HCEC 1CT (cell line): ENCODE measurements at regions not wholly inside any gene's neighbourhood (a gene's known extent, or its start where the extent isn't known, plus 50 kb on each side); places are given as distances from the start of the nearest gene placed in this dataset.

Source experiments
- DNase-seq: peaks from one replicate; pipeline ENCODE4 v3.0.0-alpha.2; 2017

DNA sequence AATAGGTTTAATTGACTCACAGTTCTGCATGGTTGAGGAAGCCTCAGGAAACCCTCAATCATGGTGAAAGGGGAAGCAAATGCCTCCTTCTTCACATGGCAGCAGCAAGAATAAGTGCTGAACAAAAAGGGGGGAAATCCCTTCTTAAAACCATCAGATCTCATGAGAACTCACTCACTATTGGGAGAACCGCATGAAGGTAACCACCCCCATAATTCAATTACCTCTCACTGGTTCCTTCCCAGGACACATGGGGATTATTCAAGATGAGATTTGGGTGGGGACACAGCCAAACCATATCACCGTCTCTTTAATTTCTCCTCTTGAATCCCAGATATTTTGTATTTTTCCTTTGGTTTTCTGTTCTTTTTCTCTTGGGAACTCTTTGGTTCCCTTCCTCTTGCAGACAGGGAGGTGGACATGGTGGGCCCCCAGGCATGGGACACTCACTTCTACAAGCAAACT lies 223.6 kb downstream of the TBXT start:
- DNase-seq = no peak

DNA sequence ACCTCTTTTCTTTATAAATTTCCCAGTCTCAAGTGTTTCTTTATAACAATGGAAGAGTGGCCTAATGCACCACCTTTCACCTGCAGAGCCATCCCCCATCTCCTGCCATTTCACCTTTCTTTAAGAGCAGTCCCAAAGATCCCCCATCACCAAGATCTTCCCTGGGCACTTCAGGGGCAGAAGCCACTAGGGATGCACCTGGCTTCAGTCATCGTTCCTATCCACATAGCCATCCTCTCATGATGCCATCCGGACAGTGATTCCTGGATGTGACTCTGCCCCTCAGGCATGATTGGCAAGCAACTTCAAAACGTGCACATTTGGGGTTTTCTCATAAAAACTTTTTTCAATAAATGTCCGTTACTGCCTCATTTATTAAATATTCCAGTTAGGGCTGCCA lies 225.9 kb downstream of the TBXT start:
- DNase-seq = no peak

DNA sequence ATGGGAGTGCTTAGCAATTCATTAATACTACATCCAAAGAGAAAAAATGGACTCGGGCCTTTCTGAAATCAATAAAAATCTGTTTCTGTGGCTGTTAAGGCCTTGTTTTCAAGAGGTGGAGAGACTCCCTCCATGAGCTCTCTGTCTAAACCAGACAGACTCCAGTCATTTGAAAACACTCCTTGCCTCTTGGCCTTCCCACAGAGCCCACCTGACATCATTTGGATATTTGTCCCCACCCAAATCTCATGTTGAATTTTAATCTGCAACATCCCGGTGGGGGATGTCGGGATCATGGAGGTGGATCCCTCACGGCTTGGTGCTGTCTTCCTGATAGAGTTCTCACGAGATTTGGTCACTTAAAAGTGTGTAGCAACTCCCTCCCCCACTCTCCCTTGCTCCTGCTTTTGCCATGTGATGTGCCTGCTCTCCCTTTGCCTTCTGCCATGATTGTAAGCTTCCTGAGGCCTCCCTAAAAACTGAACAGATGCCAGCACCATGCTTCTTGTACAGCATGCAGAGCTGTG lies 226.3 kb downstream of the TBXT start:
- no peak for DNase-seq

DNA sequence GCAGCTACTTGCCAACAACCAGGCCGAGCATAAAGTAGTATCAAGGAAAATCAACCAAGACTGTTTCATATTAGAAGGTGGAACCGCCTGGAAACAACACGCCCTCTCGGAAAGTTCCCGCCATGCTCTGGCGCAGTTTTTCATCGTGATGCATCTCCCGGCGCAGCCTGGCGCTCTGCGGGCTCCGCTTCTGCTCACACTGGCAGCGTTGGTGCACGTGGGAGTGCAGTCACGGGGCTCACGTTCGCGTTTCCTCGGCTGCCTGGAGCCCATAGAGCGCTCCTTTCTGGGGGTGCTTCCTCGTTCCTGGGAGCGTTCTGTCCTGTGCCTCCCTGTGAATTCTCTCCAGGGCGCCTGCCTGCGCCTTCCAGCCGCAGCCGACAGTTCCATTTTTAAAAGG lies 227.3 kb downstream of the TBXT start:
- no peak for DNase-seq

DNA sequence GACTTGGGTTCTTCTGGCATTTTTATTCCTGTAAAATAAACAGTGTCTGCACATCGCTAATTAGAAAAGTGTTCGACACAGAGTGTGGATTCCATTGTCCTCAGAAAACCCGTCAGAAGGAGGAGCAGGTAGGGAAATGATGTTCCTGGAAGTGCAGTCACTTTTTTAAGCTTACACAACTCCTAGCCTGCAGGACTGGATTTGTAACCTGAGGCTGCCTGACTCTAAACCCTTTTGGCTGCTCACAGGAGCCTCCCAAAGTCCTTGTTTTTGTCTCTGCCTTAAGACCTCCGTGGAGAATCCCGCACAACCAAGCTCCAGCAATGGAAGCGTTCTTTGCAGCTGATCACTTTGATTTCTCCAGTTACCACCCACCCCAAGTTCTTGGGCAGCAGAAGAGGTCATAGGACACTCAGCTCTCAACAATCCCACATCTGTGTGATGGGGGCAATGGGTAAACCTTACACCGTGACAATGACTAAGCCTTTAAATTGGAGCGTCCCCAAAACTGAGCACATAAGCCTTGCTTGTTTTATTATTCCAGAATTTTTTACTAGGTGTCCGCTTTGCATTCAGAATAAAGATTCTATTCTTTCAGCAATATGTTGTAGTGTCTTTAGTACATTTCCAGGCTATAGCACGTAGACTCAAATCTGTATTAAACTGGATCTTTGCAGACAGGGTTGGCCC lies 227.9 kb downstream of the TBXT start:
- DNase-seq = no peak

DNA sequence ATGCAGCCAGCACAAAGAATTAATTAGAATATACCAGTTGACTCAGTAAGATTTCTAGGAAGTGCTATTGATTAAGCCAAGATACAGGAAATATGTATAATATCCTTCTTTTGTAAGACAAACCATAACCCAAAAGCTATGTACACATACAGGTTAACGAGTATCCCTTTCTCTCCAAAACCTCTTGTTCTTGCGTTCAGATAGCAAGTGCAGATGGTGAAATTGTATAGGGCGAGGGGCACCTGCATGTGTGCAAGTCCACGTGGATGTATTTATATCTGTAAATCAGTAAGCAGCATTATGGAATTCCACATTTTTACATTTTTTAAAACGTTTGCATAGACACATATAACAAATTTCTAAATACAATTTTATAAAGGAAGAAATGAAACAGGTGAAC lies 228.6 kb downstream of the TBXT start:
- no peak for DNase-seq

DNA sequence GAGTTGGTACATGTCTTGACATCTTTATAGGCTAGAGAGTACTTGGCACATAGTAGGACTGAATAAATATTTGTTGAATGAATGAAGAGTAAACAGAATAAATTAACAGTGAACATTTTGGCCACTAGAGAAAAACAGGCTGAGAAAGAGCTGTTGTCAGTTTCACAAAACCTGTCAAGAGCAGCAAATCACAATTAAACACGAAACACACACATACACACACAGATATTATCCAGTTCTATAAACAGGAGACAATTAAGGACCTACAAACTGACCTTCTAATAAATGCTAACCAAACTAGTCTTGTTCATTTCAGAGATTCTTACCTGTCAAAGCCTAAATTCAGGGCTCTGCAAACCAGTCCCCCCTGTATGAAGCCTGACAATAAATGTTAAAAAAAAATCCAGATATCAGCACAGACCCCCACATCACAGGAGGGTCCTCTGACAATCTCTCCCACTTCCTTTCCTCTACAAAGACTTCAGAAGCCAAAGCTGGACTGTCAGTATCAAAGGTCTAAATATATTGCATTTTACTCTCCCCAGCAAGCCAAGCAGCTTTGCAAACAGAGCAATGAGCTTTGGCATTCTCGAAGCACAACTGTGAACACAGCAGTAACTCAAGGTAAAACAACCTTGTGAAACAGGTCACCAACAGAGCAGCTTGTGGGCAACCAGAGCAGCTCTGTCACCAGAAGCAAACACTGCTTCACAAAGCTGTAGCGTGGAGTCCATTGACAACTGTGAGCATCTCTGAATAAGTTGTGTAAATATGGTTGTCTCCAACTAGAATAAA lies 229.9 kb downstream of the TBXT start:
- no peak for DNase-seq

DNA sequence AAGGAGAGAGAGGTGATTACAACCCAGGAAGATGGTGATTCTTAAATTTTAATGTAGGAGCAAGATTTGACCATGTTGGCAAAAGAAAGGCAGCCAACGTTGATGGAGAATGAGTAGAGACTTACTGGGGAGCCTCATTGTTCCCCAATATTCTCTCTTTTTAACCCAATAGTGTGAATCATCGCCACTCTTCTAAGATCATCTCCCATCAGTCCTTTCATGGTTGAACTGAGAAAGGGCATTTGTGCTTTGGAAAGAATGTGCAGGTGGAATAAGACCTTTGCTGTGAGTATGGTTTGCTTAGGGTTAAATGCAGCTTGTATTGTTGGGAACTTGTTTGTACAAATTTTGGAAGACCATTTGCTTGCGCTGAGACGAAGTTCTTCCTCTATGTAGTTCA lies 231.0 kb downstream of the TBXT start:
- DNase-seq = no peak

DNA sequence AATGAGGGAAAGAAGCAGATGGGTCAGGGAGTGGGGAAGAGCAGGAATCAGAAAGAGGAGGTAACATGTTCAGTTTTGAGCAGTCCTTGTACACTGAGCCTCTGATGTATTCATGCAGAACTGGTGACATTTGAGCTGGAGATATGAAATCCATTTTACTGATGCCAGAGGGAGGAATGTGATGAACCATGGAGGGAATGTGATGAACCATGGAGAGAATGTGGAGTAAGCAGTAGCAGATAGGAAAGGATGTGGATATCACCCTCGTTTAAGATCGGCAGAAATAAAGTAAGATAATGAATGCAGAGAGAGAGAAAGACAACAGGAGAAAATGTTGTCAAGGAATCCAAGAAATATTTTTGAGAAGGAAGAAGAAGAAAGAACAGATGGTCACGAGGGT lies 231.6 kb downstream of the TBXT start:
- no peak for DNase-seq

DNA sequence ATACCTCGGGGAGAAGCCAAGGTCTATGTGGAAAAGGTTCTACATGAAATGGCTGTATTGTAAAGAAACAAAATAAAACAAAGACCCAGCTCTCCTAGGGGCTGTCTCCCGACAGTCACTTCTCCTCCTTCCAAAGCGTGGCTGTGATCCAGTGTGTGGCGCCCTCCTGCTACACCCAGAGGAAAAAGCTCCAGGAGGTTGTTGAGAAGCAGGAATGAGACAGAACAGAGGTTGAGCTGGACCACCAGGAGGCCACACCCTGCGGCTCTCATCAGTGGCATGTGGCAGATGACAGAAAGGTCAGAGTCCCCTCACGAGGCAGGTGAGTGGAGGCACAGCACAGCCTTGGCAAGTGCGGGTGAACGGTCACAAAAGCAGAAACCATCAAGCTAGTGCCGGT lies 236.0 kb downstream of the TBXT start:
- DNase-seq = no peak

DNA sequence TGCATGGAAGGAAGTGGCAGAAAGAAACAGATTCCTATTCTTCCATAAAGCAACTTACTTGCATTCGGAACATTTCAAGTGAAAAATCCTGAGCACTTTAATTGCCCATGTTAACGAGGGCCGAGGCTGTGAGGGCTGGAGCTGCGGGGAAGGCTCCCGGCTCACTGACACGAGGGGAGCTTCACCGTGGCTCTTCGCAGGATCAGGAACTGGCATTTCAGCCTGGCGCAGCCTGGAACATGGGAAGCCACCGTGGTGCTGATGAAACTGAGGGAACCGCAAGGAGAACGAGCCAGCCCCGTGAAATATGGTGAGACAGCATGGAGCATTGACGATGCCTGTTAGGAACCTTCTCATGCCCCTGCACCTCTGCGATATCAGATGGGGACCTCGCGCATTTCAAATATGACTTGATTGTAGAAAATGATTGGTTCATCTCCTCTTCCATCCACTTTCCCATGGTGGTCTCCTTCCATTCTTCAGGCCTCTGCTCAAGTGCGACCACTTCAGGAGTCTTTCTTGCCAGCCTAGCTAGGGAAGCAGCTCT lies 236.9 kb downstream of the TBXT start:
- DNase-seq = no peak

DNA sequence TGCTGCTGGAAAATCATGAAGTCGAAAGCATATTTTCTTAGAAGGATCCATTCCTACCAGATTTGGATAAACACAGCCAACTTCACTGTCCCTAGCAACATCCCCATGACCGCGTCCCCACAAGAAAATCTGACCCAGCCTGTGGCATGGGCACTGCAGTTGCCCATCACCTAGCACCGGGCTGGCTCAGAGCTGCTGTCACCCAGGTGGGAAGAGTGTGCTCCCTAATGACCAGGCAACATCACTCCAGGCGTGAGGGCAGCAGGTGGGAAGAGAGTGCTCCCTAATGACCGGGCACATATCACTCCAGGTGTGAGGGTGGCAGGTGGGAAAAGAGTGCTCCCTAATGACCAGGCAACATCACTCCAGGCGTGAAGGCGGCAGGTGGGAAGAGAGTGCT lies 238.0 kb downstream of the TBXT start:
- DNase-seq = no peak

DNA sequence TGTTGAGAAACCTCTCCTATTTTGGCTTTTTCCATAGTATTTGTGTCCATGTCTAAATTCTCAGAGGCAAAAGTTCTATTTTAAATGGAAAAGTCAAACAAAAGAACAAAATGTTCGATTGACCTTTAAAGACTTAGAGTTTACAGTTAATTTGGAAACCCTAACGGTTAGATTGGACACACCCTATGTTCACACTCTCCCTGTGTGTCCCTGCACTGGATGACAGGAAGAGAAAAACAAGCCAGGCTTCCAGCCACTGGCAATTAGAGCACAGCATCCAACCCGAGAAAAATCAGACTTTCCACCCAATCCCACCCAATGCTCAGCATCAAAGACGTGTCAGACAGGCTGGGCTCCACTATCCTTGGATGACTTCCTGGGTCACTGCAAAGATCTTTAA lies 241.3 kb downstream of the TBXT start:
- DNase-seq = no peak

DNA sequence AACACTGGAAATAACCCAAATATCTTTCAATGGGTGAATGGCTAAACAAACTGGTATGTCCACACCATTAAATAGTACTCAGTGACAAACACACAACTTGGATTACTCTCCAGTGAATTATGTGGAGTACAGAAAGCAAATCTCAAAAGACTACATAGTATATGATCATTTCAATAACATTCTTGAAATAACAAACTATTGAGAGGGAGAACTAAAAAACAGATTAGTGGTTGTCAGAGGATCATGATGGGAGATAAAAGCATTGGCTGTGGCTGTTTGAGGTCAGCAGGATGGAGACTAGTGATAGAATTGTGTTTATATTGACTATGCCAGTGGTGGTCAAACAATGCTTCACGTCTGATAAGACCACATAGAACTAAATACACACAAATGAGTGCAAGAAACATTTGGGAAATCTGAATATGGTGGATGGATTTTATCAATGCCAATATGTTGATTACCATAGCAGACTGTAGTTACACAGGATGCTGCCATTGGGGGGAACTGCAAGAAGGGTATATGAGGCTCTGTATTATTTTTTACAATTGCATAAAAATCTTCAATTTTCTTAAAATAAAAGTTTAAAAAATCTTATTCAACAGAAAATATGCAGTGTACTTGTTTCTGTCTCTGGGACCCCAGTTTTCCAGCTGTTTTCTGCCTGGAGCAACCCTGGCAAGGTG lies 242.0 kb downstream of the TBXT start:
- no peak for DNase-seq

DNA sequence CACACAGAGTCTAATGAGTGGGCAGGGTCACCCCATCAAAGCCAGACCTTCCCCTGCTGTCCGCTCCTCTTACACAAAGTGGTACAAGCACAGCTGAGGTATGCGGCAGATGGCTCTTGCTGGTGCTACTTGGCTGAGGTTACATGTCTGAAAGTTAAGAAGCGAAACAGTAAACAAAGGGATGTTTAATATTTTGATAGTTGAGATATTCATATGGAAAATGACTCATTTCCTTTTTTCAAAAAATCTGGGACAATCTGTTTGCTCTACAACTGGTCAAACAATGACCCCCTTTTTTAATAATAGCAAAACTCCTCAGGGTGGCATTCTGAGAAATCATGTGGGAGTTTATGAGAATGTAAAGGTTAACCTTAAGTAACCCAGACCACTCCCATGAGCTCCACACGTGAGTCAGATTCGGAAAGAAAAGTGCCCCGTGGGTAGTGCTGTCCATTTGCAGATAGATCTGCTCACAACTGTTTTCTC lies 245.3 kb downstream of the TBXT start:
- no peak for DNase-seq

DNA sequence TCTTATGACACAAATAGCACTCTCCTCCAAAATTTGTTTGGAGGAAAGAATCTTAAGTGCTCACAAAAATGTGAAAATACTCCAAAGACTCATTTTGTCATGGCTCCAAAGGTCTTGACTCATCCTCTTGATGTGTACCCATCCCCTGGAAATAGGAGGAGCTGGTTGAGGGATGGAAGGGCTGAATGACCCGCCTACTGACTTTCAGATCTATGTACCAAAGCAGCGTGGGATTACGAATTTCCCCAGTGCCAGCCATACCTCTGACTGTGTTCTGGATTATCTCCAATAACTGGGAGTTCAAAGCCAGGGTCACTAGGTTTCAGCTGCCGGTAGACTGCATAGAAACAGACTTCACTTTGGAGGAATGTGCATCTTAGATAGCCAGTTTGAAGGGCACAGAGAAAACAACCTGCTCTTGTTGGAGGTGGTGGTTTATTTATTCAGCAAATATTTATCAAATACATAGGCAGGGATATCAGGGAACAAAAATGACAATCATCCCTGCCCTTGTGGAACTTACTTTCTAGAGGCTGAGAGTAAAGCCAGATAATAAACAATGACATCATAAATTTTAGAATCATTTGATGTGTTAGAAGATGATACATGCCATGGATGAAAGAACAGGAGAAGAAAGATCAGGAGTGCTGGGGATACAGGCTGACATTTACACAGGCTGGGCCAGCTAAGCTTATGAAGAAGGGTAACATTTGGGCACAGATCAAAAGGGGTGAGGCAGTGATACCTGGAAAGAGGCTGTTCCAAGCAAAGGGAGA lies 246.6 kb downstream of the TBXT start:
- DNase-seq = no peak

DNA sequence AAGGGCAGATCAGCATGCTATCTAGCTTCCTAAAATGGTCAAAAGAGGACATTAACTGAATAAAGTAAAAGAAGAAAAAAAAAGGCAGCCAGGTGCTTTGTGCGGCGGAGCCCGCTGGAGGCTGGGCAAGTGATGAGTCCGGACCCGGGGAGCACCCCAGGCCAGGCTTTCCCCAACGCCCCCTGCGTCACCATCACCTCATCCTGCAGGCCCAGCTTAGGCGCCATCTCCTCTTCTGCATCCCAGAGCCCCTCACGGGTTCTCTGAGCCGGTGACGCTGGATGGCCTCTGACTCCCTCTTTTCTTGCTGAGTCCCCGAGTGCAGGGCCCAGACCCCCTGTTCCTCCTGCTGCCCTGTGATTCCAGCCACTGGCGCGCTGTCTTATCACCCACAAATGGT lies 250.1 kb downstream of the TBXT start:
- DNase-seq = no peak

DNA sequence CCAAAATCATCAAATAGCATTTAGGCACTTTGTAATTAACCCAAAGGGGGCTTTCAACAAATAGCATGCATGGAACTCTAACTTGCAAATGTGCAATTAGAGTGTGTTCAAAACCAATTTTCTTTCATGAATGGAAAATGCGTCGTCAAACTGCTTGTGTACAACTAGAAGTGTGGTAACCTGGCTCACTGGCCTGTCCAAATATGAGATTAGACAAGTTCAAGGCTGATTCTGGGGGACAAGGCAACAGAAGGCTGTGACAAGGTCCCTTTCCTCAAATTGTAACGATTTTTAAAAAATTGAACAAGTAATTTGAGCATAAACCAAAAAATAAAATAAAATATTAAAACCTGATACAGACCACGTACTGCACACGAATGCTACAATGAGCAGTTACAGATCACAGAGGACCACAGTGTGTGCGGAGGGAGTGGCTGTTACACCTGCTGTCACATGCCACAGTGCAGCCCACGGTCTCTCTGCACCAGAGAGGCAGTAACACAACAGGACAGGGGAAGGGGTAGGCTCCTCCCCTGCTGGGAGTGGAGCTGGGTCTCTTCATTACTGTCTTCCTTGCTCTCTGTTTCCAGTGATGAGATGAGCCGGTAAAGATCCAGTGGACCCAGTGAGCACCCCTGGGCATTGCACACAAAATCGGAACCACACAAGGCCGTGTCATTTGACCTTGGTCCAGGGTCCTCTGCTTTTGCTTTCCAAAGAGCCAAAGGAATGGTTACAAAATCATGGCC lies 252.2 kb upstream of the PDE10A start:
- DNase-seq = no peak

DNA sequence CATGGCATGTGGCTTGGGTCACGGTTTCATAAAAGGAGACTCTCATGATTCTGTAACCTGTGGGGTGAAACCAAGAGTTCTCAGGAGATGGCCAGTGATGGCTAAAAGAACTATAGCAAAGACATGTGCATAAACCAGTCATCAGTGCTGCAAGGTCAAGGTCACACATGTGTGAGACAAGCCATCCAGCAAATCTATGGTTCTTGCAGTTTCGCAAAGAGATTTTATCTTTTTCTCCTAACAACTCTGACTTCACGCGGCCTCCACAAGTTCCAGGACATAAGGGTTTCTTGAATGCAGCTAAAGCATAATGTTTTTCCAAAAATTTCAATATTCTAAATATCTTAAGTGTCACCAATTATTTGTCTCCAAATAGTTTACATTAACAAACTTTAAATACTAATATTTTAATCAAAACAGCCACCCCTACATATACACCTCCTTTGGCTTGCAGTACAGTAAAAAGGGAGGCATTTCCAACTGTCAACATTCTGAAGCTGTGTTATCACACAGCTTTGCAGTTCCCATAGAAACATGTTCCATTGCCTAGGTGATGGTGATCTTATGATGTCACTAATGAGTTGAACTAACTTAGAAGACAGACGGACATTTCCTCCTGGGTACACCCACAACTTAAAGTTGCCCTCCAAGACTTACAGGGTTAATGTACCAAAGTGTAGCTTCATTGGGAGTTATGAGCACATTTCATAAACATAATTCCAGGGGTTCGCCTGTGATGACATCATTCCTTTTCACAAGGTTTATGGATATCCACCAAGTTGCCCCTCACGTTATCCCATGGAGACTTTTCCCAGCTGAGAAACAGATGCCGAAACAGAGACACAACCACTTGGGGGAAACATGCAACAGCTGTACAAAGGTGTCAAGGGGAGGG lies 250.9 kb upstream of the PDE10A start:
- DNase-seq = no peak

DNA sequence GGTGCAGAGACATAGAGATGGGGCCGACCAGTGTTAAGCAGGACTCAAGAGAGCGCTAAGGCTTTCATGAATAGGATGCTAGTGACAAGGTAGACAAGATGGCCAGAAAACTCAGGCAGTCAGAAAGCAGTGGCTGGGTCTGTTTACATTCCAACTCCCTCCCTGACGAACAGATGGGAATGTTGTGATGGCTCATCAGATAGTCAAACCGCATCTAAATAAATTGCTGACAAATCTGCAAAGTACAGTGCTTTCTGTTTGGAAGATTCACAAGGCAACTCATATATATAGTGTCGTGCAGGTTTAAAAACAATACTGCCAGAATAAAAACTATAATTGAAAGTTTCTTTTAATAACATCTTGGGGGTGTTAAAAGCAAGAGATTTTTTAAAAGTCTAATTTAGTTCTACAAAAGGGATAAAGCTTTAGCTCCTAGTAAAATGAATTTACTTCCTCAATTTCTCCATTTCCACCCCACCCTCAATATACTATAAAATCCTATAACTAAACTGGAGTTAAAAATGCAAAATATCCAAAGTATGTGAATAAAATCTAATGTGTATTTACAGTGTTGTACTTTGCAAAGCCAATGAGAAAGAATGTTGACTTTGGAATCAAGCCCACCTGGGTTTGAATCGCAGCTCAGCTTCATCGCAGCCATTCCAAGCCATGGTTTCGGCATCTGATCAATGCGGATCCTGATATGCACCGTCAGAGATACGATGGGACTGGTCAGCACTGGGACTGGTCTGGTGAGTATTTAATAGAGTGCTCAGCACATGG lies 247.3 kb upstream of the PDE10A start:
- no peak for DNase-seq
